ENCODE measurements at regions not wholly inside any gene's neighbourhood (a gene's known extent, or its start where the extent isn't known, plus 50 kb on each side); places are given as distances from the start of the nearest gene placed in this dataset.

DNA sequence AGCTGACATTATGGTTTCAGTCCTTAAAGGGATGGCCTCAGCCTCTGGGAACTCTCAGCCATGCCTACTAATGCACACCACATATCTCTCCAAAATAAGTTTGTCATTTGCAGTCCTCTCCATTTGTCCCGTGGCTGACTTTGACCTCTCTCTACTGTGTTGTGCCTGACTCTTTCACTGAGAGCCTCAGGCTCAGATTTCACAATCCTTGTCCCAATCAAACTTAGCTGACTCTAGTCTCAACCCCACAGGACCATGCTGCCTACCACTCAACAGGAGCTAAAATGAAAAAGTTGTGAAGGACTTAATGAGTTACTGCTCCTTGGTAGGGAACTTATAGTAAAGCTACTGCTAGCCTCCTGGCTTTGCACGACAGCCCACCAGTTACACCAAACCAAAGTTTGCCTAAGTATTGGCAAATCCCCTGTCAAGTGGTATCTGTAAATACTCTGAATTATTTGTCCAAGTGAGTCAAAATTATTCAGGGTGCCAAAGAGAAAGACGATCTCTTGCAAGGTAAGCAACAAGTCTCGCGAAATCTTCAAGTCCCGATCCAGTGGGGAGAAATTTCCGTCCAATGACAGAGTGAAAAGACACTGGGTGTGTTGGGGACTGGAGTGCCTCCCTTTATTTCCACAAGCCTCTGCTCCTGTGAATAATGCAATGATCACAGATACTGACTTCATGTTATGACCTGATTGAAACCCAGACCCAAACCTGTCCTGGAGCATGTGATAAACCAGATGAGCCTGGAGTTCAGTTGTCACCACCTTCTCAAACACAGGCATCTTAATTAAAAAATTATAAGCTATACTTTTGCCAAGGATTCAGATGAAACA, 124.4 kb upstream of the FOXQ1 start:
- CTCF ChIA-PET = no interaction called here
- SMC1A ChIA-PET (ENCODE audit: uncharacterized antibody, unreplicated experiment) = interaction anchor here (0.6 kb wide), 1 partner anchor 44 kb away, joined by 3 read pairs; no protein-coding TSS in a partner anchor
- TF ChIP-seq RB1 (IDR thresholded peaks at IDR 0.05; ENCODE audit: borderline replicate concordance) (no peak), SPI1 (IDR thresholded peaks at IDR 0.05; ENCODE audit: borderline replicate concordance, insufficient read depth, low read depth, low read length) (no peak), HDAC2 (IDR thresholded peaks at IDR 0.05) (no peak), ZZZ3 (IDR thresholded peaks at IDR 0.05; ENCODE audit: control insufficient read depth, insufficient read length, low read depth) (no peak), JUNB (IDR thresholded peaks at IDR 0.05) (no peak), SMAD5 (IDR thresholded peaks at IDR 0.05; ENCODE audit: low read depth) (no peak), FOS (IDR thresholded peaks at IDR 0.05; ENCODE audit: borderline replicate concordance, extremely low read depth, insufficient read length) (no peak), BMI1 (IDR thresholded peaks at IDR 0.05; ENCODE audit: borderline replicate concordance) (no peak), LARP7 (IDR thresholded peaks at IDR 0.05) (no peak), CBX3 (IDR thresholded peaks at IDR 0.05; ENCODE audit: borderline replicate concordance, low read depth) (no peak), SUPT20H (IDR thresholded peaks at IDR 0.05; ENCODE audit: borderline replicate concordance, control insufficient read depth, low read depth, low read length) (no peak), MEF2B (IDR thresholded peaks at IDR 0.05; ENCODE audit: partially characterized antibody, poor library complexity, severe bottlenecking) (no peak), KLF5 (IDR thresholded peaks at IDR 0.05; ENCODE audit: partially characterized antibody) (no peak), POLR2A (IDR thresholded peaks at IDR 0.05; ENCODE audit: low read depth, low read length) (no peak), MEF2A (IDR thresholded peaks at IDR 0.05; ENCODE audit: insufficient read depth, low read depth, low read length) (no peak), NBN (IDR thresholded peaks at IDR 0.05) (no peak)
- TF ChIP-seq, protein P1, sequence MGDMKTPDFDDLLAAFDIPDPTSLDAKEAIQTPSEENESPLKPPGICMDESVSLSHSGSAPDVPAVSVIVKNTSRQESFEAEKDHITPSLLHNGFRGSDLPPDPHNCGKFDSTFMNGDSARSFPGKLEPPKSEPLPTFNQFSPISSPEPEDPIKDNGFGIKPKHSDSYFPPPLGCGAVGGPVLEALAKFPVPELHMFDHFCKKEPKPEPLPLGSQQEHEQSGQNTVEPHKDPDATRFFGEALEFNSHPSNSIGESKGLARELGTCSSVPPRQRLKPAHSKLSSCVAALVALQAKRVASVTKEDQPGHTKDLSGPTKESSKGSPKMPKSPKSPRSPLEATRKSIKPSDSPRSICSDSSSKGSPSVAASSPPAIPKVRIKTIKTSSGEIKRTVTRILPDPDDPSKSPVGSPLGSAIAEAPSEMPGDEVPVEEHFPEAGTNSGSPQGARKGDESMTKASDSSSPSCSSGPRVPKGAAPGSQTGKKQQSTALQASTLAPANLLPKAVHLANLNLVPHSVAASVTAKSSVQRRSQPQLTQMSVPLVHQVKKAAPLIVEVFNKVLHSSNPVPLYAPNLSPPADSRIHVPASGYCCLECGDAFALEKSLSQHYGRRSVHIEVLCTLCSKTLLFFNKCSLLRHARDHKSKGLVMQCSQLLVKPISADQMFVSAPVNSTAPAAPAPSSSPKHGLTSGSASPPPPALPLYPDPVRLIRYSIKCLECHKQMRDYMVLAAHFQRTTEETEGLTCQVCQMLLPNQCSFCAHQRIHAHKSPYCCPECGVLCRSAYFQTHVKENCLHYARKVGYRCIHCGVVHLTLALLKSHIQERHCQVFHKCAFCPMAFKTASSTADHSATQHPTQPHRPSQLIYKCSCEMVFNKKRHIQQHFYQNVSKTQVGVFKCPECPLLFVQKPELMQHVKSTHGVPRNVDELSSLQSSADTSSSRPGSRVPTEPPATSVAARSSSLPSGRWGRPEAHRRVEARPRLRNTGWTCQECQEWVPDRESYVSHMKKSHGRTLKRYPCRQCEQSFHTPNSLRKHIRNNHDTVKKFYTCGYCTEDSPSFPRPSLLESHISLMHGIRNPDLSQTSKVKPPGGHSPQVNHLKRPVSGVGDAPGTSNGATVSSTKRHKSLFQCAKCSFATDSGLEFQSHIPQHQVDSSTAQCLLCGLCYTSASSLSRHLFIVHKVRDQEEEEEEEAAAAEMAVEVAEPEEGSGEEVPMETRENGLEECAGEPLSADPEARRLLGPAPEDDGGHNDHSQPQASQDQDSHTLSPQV (IDR thresholded peaks at IDR 0.05) = no peak
- Histone ChIP-seq H3K9me3 (replicated peaks; ENCODE audit: control insufficient read depth, insufficient read depth, low read length) (no peaks in the 10 kb centered on the region; the same call in 2 of the 3 replicates), H3K36me3 (ENCODE audit: control insufficient read depth in 2 of 2, insufficient read depth in 2 of 2, low read length in 1 of 2) (no peaks in the 10 kb centered on the region), H3K4me1 (ENCODE audit: control insufficient read depth, insufficient read depth, low read length) (no peaks in the 10 kb centered on the region), H4K20me1 (ENCODE audit: control insufficient read depth, insufficient read depth) (no peaks in the 10 kb centered on the region), H3K4me3 (no peak overlapping the region), H3K79me2 (ENCODE audit: control insufficient read depth, insufficient read depth, low read length) (no peaks in the 10 kb centered on the region), H3K9ac (ENCODE audit: control insufficient read depth, insufficient read depth, low read length) (no peak overlapping the region), H2AFZ (ENCODE audit: control insufficient read depth, low read depth, low read length) (no peak overlapping the region), H3K27ac (ENCODE audit: control insufficient read depth, insufficient read depth) (no peak overlapping the region), H3K27me3 (replicated peaks in 1 of 2; ENCODE audit: control insufficient read depth in 2 of 2, insufficient read depth in 2 of 2, low read length in 1 of 2) (no peaks in the 10 kb centered on the region), H3K4me2 (ENCODE audit: control insufficient read depth, insufficient read depth) (no peak overlapping the region)
- ATAC-seq (no peak), FAIRE-seq (no peak), DNase-seq (ENCODE audit: low read depth, low spot score) (no peak)
- RAD21 ChIA-PET (ENCODE audit: unreplicated experiment) = no interaction called here
- BruUV-seq (replicated peaks) = no TSS peak
- intact Hi-C loops (cut with micrococcal nuclease; ENCODE audit: unreplicated experiment) = no loop called here
- 54% methylated on average over 7 of the region's 7 CpGs for WGBS (ENCODE audit: insufficient coverage, insufficient replicate concordance, low lambda C conversion rate, missing lambda C conversion rate)
- in situ Hi-C loops (cut with MboI) = no loop called here
- POLR2A ChIA-PET = no interaction called here

Data from GM12878 (cell line).